ENCODE measurements at regions not wholly inside any gene's neighbourhood (a gene's known extent, or its start where the extent isn't known, plus 50 kb on each side); places are given as distances from the start of the nearest gene placed in this dataset.

- TF ChIP-seq POLR2AphosphoS5 (IDR thresholded peaks at IDR 0.05; ENCODE audit: low read depth, low read length) (no peak), TAF1 (IDR thresholded peaks at IDR 0.05; ENCODE audit: borderline replicate concordance, insufficient read depth, low read length) (no peak), SIN3A (IDR thresholded peaks at IDR 0.05; ENCODE audit: borderline replicate concordance, insufficient read depth, low read length) (no peak), FOXP2 (optimal IDR thresholded peaks at IDR 0.05; ENCODE audit: borderline replicate concordance, extremely low read depth, extremely low read length, insufficient read depth) (no peak)
- TF ChIP-seq, protein P1, sequence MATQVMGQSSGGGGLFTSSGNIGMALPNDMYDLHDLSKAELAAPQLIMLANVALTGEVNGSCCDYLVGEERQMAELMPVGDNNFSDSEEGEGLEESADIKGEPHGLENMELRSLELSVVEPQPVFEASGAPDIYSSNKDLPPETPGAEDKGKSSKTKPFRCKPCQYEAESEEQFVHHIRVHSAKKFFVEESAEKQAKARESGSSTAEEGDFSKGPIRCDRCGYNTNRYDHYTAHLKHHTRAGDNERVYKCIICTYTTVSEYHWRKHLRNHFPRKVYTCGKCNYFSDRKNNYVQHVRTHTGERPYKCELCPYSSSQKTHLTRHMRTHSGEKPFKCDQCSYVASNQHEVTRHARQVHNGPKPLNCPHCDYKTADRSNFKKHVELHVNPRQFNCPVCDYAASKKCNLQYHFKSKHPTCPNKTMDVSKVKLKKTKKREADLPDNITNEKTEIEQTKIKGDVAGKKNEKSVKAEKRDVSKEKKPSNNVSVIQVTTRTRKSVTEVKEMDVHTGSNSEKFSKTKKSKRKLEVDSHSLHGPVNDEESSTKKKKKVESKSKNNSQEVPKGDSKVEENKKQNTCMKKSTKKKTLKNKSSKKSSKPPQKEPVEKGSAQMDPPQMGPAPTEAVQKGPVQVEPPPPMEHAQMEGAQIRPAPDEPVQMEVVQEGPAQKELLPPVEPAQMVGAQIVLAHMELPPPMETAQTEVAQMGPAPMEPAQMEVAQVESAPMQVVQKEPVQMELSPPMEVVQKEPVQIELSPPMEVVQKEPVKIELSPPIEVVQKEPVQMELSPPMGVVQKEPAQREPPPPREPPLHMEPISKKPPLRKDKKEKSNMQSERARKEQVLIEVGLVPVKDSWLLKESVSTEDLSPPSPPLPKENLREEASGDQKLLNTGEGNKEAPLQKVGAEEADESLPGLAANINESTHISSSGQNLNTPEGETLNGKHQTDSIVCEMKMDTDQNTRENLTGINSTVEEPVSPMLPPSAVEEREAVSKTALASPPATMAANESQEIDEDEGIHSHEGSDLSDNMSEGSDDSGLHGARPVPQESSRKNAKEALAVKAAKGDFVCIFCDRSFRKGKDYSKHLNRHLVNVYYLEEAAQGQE (IDR thresholded peaks at IDR 0.05; ENCODE audit: insufficient read depth in 1 of 2, low read depth in 2 of 2, low read length in 2 of 2): no peak
These were observed 504.8 kb downstream of the NXPH1 start for GRCh38 chr7:8938044-8938805.

GRCh38 chr7:8939446-8939845 lies 506.0 kb downstream of the NXPH1 start:
- no peak for TF ChIP-seq POLR2AphosphoS5 (IDR thresholded peaks at IDR 0.05; ENCODE audit: low read depth, low read length)
- TF ChIP-seq SIN3A (IDR thresholded peaks at IDR 0.05; ENCODE audit: borderline replicate concordance, insufficient read depth, low read length): no peak
- TF ChIP-seq, protein P1 (IDR thresholded peaks at IDR 0.05; ENCODE audit: insufficient read depth in 1 of 2, low read depth in 2 of 2, low read length in 2 of 2): no peak
- no peak for TF ChIP-seq FOXP2 (optimal IDR thresholded peaks at IDR 0.05; ENCODE audit: borderline replicate concordance, extremely low read depth, extremely low read length, insufficient read depth)
- TF ChIP-seq TAF1 (IDR thresholded peaks at IDR 0.05; ENCODE audit: borderline replicate concordance, insufficient read depth, low read length): no peak

DNA sequence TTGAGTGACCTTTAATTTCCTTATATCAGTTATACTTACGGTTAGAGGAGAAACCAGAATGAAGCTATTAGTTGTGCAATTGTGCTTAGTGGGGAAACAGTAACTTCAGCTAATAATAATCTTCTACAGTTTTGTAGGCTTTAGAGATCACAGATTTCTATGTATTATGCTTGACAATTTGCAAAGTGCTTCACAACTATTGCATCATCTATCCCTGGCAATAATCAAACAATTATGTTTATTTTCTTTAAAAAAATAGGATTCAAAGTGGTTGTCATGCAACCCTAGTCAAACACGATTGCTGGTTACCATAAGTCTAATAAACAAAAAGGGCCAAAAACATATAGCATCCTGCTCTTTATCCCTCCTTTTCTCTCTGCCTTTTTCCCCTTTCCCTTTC lies 530.3 kb downstream of the NXPH1 start:
- TF ChIP-seq, protein P1 (IDR thresholded peaks at IDR 0.05; ENCODE audit: insufficient read depth in 1 of 2, low read depth in 2 of 2, low read length in 2 of 2): no peak
- TF ChIP-seq SIN3A (IDR thresholded peaks at IDR 0.05; ENCODE audit: borderline replicate concordance, insufficient read depth, low read length) (no peak), FOXP2 (optimal IDR thresholded peaks at IDR 0.05; ENCODE audit: borderline replicate concordance, extremely low read depth, extremely low read length, insufficient read depth) (no peak), POLR2AphosphoS5 (IDR thresholded peaks at IDR 0.05; ENCODE audit: low read depth, low read length) (no peak), TAF1 (IDR thresholded peaks at IDR 0.05; ENCODE audit: borderline replicate concordance, insufficient read depth, low read length) (no peak)

GRCh38 chr7:8965177-8965576 lies 531.8 kb downstream of the NXPH1 start:
- TF ChIP-seq FOXP2 (optimal IDR thresholded peaks at IDR 0.05; ENCODE audit: borderline replicate concordance, extremely low read depth, extremely low read length, insufficient read depth) (no peak), POLR2AphosphoS5 (IDR thresholded peaks at IDR 0.05; ENCODE audit: low read depth, low read length) (no peak), TAF1 (IDR thresholded peaks at IDR 0.05; ENCODE audit: borderline replicate concordance, insufficient read depth, low read length) (no peak), SIN3A (IDR thresholded peaks at IDR 0.05; ENCODE audit: borderline replicate concordance, insufficient read depth, low read length) (no peak)
- TF ChIP-seq, protein P1 (IDR thresholded peaks at IDR 0.05; ENCODE audit: insufficient read depth in 1 of 2, low read depth in 2 of 2, low read length in 2 of 2): no peak

Data from PFSK-1 (cell line).